ENCODE measurements at regions not wholly inside any gene's neighbourhood (a gene's known extent, or its start where the extent isn't known, plus 50 kb on each side); places are given as distances from the start of the nearest gene placed in this dataset.
A peak's percentile ranks its signal among the peaks of the same experiment; 100 is the strongest.

DNA sequence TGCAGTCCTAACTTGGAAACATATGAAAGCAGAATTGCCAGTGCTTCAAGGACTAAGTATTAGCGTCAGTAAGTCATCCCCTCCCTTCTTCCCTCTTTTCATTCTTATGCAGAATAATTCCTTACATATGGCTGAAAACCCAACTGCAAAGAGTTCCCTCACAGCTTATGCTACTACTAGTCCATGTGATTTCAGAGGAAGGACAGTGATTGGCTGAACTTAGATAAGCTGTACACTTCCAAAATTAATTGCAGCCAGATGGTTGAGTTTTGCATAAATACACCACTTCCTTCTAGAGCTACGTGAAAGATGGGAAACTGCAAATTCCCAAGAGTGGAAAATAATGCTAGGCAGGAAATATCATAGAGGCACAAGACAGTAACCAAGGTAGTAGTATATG lies 730.4 kb downstream of the OLFM4 start:
- DNase-seq, result no peak
- no peaks in the 10 kb centered on the region for H3K27me3 ChIP-seq
- H3K4me1 ChIP-seq, result no peaks in the 10 kb centered on the region
- H3K27ac ChIP-seq, result no peak overlapping the region
- H3K4me3 ChIP-seq, result no peak overlapping the region
- intact Hi-C loops (cut with DNase I; ENCODE audit: low total_unique reads), result no loop called here
- no peaks in the 10 kb centered on the region for H3K36me3 ChIP-seq
- TF ChIP-seq, protein P1, sequence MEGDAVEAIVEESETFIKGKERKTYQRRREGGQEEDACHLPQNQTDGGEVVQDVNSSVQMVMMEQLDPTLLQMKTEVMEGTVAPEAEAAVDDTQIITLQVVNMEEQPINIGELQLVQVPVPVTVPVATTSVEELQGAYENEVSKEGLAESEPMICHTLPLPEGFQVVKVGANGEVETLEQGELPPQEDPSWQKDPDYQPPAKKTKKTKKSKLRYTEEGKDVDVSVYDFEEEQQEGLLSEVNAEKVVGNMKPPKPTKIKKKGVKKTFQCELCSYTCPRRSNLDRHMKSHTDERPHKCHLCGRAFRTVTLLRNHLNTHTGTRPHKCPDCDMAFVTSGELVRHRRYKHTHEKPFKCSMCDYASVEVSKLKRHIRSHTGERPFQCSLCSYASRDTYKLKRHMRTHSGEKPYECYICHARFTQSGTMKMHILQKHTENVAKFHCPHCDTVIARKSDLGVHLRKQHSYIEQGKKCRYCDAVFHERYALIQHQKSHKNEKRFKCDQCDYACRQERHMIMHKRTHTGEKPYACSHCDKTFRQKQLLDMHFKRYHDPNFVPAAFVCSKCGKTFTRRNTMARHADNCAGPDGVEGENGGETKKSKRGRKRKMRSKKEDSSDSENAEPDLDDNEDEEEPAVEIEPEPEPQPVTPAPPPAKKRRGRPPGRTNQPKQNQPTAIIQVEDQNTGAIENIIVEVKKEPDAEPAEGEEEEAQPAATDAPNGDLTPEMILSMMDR (IDR thresholded peaks at IDR 0.05), result no peak
- no peak for TF ChIP-seq POLR2A (IDR thresholded peaks at IDR 0.05)
- no peaks in the 10 kb centered on the region for H3K9me3 ChIP-seq

DNA sequence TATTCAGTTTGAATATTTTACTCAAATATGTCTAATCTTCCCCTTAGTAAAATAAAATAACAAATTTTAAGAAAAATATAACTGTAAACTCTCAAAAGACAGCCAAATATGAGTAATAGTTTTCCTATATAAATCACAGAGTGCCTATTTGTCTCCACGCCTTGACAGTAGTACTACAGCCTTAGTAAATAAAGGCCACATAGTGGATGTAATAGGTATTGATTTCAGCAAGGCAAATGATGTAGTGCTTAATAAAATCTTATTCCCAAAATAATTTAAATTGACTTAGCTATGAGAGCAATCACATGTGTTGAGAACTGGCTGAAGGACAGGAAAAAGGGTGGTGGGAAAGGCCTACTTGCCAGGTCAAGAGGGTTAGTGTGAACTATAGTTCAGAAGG lies 747.2 kb downstream of the OLFM4 start:
- TF ChIP-seq, protein P1 (IDR thresholded peaks at IDR 0.05), result no peak
- TF ChIP-seq POLR2A (IDR thresholded peaks at IDR 0.05), result no peak
- no peak for DNase-seq
- intact Hi-C loops (cut with DNase I; ENCODE audit: low total_unique reads), result no loop called here

GRCh38 chr13:53778937-53779336 lies 750.3 kb downstream of the OLFM4 start:
- intact Hi-C loops (cut with DNase I; ENCODE audit: low total_unique reads), result no loop called here
- Histone ChIP-seq H3K27me3 (peaks cover 0 to 9% of the 10 kb centered on the region in 2 donors), H3K9me3 (no peaks in the 10 kb centered on the region), H3K36me3 (no peaks in the 10 kb centered on the region), H3K27ac (no peak overlapping the region), H3K4me3 (no peak overlapping the region), H3K4me1 (no peaks in the 10 kb centered on the region)
- TF ChIP-seq, protein P1 (IDR thresholded peaks at IDR 0.05), result no peak
- no peak for TF ChIP-seq POLR2A (IDR thresholded peaks at IDR 0.05)
- no peak for DNase-seq

More for the DNA sequence above, 747.2 kb downstream of the OLFM4 start:
- Histone ChIP-seq H3K27ac (no peak overlapping the region), H3K4me1 (no peaks in the 10 kb centered on the region), H3K36me3 (no peaks in the 10 kb centered on the region), H3K9me3 (no peaks in the 10 kb centered on the region), H3K4me3 (no peak overlapping the region), H3K27me3 (peaks cover 0 to 8% of the 10 kb centered on the region in 2 donors)

DNA sequence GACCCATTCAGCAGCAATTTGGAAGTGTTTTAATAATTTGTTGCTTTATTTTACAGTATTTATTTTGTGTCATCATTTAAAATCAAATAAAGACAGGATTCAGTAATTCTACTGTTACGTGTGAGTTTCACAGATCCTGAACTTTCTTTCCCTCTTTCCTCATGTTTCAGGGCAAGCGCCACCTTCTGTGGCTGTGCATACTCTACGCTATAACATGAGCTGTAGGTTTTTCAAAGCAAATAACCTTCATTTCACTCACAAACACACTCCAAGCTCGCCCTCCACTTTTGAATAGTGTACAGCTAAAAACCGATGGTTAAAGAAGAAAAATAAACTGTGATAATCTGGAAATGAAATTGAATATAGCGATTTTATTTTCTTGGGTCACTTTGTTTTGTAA lies 753.3 kb downstream of the OLFM4 start:
- H3K4me3 ChIP-seq, result no peak overlapping the region
- intact Hi-C loops (cut with DNase I; ENCODE audit: low total_unique reads), result no loop called here
- no peaks in the 10 kb centered on the region for H3K9me3 ChIP-seq
- no peak for DNase-seq
- TF ChIP-seq, protein P1 (IDR thresholded peaks at IDR 0.05), result no peak
- H3K36me3 ChIP-seq, result no peaks in the 10 kb centered on the region
- no peak overlapping the region for H3K27ac ChIP-seq
- peaks cover 0 to 9% of the 10 kb centered on the region in 2 donors for H3K27me3 ChIP-seq
- H3K4me1 ChIP-seq, result no peaks in the 10 kb centered on the region

GRCh38 chr13:53782488-53782961 lies 753.9 kb downstream of the OLFM4 start:
- TF ChIP-seq, protein P1 (IDR thresholded peaks at IDR 0.05), result peak; percentile 38 to 64 (median 44)
- no peak for TF ChIP-seq POLR2A (IDR thresholded peaks at IDR 0.05)
- no peak for DNase-seq
- H3K4me1 ChIP-seq, result no peaks in the 10 kb centered on the region
- intact Hi-C loops (cut with DNase I; ENCODE audit: low total_unique reads), result no loop called here
- no peaks in the 10 kb centered on the region for H3K9me3 ChIP-seq
- peaks cover 0 to 9% of the 10 kb centered on the region in 2 donors for H3K27me3 ChIP-seq
- no peaks in the 10 kb centered on the region for H3K36me3 ChIP-seq
- no peak overlapping the region for H3K27ac ChIP-seq
- H3K4me3 ChIP-seq, result no peak overlapping the region

Data from uterus (tissue), 3 donors.